MM.1S (cell line): ENCODE measurements at regions not wholly inside any gene's neighbourhood (a gene's known extent, or its start where the extent isn't known, plus 50 kb on each side); places are given as distances from the start of the nearest gene placed in this dataset.

Experiments used
- EZH2 ChIP-seq: fragments of 300-600 bp; sonication (generic); optimal IDR thresholded peaks from 2 replicates; pipeline ENCODE3; 2017; ENCODE audit warnings: low read depth, mild to moderate bottlenecking, antibody characterized with exemption, low read length, mixed read lengths
- TF ChIP-seq, protein P1 (sequence below): fragments of 300-600 bp; sonication (generic); IDR thresholded peaks from 2 replicates; pipeline ENCODE4 v1.5.1; 2016; ENCODE audit warnings: antibody characterized with exemption, low read length, mixed read lengths

DNA sequence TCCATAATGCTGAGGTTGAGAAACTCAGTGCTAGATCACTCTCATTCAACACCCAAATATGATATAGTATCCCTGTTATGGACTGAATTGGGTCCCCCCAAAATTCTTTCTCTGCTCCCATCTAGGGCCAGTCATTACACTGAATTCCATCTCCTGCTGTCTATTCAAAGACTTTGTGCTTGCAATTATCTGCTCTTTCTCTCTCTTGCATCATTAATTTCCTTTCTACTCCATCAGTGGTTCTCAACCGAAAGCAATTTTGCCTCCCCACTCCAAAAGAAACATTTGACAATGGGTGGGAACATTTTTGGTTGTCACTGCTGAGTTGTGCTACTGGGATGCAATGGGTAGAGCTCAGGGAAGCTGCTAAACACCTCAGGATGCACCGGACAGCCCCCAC is 271.5 kb upstream of the CDYL start:
- TF ChIP-seq, protein P1, sequence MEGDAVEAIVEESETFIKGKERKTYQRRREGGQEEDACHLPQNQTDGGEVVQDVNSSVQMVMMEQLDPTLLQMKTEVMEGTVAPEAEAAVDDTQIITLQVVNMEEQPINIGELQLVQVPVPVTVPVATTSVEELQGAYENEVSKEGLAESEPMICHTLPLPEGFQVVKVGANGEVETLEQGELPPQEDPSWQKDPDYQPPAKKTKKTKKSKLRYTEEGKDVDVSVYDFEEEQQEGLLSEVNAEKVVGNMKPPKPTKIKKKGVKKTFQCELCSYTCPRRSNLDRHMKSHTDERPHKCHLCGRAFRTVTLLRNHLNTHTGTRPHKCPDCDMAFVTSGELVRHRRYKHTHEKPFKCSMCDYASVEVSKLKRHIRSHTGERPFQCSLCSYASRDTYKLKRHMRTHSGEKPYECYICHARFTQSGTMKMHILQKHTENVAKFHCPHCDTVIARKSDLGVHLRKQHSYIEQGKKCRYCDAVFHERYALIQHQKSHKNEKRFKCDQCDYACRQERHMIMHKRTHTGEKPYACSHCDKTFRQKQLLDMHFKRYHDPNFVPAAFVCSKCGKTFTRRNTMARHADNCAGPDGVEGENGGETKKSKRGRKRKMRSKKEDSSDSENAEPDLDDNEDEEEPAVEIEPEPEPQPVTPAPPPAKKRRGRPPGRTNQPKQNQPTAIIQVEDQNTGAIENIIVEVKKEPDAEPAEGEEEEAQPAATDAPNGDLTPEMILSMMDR, result no peak
- no peak for TF ChIP-seq EZH2
